Right lobe of liver (tissue), 4 donors: ENCODE measurements at regions not wholly inside any gene's neighbourhood (a gene's known extent, or its start where the extent isn't known, plus 50 kb on each side); places are given as distances from the start of the nearest gene placed in this dataset.

ENCODE experiments used
- CTCF ChIP-seq, 4 donors: fragments of 200-600 bp in 3 of 4; fragments of 450-650 bp in 1 of 4; IDR thresholded peaks; one replicate each; pipeline versions ENCODE4 v1.5.1 to v1.8.0; 2016 to 2022; ENCODE audit warnings: antibody characterized with exemption in 4 of 4, mild to moderate bottlenecking in 2 of 4
- POLR2A ChIP-seq: fragments of 450-650 bp; IDR thresholded peaks from one replicate; pipeline ENCODE4 v1.6.1; 2017; ENCODE audit warnings: antibody characterized with exemption, mild to moderate bottlenecking
- donor health status: DM: no; HTN: no; CAD: no.
- donor health status: DM: no; HTN: no; CAD: no.
- donor health status: DM: no; HTN: yes; CAD: no.

GRCh38 chr4:178899084-178899483, 1456.8 kb upstream of the AGA start:
- TF ChIP-seq POLR2A = no peak
- no peak for TF ChIP-seq CTCF (IDR thresholded peaks at IDR 0.05)
